HG03457 (cell line): ENCODE measurements at regions not wholly inside any gene's neighbourhood (a gene's known extent, or its start where the extent isn't known, plus 50 kb on each side); places are given as distances from the start of the nearest gene placed in this dataset.

Experiments used
- ATAC-seq: cut with Tn5 transposase; IDR thresholded peaks from one replicate; pipeline ENCODE4 v1.9.1; 2021; ENCODE audit warnings: moderate number of reproducible peaks; ENCODE audit not compliant: unreplicated experiment

GRCh38 chr5:146940295-146940694, 61.7 kb upstream of the PPP2R2B start:
- ATAC-seq: no peak

- ATAC-seq: no peak
Measured at GRCh38 chr5:146944019-146944418, 65.5 kb upstream of the PPP2R2B start.

GRCh38 chr5:146944764-146945616, 66.4 kb upstream of the PPP2R2B start:
- ATAC-seq: no peak

DNA sequence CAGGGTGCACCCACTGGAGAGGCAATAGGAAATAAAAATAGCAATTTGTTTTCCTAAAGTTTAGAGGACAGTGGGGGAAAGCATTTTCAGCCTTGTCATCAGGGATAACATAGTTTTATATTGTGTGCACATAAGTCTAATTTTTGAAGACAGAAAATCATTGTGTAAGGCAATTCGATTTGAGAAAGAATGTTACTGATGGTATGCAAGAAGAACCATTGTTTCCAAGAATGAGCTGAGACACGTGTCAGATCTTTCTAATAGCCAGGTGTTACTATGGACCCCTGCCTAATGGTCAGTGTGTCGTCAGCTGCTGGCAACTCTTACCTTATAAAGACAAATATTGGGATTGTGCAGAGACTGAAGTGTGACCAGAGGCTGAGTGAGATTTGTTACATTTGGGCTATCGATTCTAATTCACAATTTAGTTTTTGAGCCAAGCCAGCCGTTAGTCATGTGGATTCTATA, 67.1 kb upstream of the PPP2R2B start:
- ATAC-seq: no peak

DNA sequence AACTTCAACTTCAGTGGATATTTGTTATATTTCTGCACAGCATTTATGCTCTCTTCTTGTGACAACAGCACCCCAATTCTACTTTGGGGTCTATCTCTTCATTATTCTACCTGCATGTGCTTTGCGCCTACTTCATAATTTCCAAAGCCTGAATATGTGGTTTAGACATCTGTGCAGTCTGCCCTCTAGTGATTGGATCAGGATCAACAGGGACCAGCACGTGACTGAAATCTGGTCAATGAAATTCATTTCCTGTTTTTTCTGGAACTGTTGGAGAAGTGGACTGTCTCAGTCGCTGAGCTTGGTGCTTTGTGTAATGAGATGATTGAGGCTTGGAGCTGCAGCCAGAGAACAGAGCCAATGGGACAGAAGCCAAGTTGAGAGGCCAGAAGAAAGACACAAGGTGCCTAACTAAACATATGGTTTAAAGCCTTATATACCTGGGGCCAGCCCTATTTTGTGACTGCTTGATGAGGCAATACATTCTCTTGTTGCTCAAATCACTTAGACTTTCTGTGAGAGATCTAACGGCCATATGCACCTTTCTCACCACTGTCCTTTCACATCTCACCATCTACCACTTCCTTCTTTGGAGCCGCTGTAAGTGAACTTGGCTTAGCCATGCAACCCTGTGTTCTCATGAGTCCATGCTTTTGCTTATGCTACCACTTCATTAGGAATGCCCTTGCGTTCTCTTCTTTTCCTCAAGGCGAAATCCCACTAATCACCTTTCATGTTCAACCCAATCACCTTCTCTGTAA, 68.8 kb upstream of the PPP2R2B start:
- ATAC-seq: no peak

- ATAC-seq: no peak
Measured at GRCh38 chr5:146948666-146949065, 70.1 kb upstream of the PPP2R2B start.

DNA sequence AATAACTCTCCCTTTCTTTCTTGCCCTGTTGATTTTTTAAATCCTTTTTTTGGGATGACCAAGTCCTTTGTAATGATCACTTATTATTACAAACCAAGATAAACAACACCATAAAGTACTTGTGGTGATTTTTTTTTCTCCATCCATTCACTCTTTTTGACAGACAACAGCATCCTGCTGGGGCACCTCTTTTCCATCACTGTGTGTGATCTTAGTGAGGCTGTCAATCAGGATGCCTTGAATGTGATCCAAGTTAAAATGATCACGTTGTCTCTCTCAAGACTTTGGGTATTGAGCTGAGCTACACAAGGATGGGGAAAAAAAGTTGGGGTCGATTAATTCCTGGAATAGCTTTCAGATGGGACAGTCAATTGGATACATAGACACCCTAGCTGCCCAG, 73.6 kb upstream of the PPP2R2B start:
- no peak for ATAC-seq

GRCh38 chr5:146956217-146956616, 77.7 kb upstream of the PPP2R2B start:
- ATAC-seq: no peak

GRCh38 chr5:146959360-146959759, 80.8 kb upstream of the PPP2R2B start:
- no peak for ATAC-seq

DNA sequence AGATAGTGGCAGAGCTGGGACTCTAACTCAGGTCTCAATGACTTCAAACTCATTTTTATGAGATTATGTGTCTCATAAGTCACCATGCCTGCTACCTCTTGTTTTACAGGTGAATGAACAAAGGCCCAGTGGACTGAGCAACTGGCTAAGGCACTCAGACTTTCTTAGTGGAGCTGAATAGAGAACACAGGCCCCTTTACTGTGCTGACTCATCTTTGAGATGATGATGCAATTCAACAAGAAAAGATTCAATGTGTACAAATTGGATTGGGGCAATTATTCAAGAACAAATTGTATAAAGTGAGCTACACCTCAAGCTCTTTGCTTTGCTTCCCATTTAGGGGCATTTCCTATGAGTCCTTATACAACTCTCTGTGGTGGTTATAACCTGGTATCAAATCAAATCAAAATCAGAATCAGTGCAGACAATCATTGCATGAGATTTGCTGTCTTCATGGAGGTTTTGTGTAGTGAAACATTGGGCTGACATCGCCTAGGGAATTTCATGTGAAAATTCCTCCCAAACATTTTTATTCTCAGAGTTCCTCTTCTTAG, 84.3 kb upstream of the PPP2R2B start:
- no peak for ATAC-seq

GRCh38 chr5:146965761-146966659, 87.5 kb upstream of the PPP2R2B start:
- ATAC-seq: peak; percentile 81

GRCh38 chr5:146967646-146968045, 89.1 kb upstream of the PPP2R2B start:
- no peak for ATAC-seq

DNA sequence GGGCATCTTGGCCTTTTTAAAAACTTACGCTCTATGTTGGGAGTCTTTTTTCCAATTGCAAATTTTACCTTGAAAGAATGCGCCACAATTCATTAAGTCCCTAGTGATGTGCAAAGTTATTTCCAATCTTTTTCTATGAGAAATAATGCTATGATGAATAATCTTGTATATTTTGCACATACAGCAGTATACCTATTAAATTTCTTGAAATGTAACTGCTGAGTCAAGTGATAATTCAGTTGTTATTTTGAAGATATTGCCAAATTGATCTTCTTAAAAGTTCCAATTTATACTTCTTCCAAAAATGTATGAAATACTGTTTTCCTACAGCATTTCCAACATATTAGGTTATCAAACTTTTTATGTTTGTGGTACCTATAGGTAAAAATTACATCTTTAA, 92.8 kb upstream of the PPP2R2B start:
- ATAC-seq: no peak

GRCh38 chr5:146986469-146986868, 107.9 kb upstream of the PPP2R2B start:
- no peak for ATAC-seq

DNA sequence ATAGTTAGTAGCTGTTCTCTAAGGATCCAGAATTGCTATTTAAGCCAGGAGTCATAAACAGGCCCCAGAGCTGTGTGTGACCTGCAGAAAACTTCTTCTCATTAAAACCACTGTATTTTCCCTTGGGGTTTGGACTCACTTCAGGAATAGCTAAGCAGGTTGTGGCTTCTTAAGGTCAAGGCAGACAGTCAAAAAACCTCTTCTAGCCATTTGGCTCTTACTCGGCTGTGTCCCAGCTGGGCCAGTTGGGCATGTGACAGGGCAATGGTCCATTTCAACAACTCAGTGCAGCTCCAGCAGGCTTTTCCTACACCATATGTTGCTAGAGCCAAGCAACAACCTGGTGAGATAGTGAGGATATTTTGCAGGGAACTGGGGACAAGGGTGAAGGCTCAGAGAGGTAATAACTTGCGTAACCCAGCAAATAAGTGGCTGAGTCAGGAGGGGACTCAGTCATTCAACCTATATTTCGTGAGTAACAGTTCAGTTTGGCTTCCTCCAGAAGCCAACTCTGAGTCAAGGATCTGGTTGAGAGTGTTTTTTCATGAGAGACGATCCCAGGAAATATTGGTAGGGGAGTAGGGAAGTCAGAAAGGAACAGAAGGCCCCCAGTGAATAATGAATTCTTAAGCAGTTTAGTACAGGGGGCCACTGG, 115.4 kb upstream of the PPP2R2B start:
- no peak for ATAC-seq

DNA sequence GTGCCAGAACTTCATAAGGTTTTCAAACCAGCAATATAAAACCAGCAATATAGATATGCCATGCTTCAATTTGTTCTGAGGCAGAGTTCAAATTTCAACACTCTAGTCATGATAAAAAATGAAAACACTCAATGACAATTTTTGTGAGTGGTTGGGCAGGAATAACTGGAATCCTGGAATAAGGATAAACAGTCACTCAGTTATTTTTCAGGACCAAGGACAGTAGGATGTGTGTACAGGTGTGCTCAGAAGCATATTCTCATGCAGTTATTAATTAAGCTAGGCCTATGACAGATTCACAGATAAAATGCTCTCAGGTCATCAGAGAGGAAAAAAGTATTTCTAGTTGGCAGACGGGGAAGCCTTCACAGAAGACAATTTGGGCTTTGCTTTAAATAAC, 117.3 kb upstream of the PPP2R2B start:
- ATAC-seq: no peak

DNA sequence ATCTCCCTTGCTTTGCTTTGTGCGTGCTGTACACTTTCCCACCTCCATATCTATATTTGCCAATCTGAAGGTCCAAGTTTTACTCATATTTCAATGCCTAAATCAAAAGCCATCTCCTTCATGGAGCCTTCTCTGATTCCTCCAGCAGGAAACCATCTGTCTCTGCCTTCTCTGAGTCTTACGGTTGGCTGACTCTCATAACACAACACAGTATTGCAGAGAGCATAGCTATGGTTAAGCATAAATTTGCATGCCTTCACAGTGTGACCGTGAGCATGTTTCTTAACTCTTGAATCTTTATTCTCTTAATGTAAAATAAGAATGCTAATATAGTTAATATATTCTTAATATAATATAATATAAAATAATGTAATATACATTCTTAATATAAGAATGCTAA, 136.8 kb upstream of the PPP2R2B start:
- no peak for ATAC-seq

DNA sequence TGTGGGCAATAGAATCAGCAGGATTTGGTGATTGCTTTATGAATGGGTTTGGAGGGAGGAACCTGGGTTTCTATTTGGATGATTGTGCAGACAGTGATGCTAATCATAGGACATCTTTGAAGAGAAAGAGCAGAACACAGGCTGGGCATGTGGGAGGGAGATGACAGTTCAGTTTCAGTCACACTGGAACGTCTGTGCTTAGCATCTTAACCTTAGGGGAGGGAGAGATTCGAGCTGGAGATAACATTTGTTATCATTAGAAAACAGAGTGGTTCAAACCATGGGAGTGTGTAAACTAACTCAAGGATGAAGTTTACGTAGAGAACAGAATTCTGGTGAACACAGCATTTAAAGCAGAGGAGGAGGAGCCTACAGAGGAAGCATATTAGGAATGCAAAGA, 138.6 kb upstream of the PPP2R2B start:
- no peak for ATAC-seq

- no peak for ATAC-seq
Measured at GRCh38 chr5:147017621-147018020, 139.1 kb upstream of the PPP2R2B start.

DNA sequence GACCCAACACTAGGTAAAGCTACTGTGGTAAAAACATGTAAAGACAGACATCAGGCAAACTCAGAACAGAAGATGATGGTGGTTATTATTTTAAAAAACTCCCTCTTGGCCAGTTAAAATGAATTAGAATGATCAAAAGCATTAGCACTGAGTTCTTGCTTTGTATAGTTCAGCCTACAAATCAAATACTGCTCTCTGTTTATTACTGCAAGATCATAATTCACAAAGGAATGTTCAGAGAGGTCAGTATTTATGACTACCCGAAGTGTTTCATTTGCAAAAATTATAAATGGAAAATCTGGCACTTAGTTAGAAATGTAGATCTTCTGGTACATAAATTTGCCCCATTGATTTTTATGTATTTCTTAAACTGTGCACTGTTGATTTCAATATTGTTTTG, 140.3 kb upstream of the PPP2R2B start:
- no peak for ATAC-seq
